ENCODE measurements at regions not wholly inside any gene's neighbourhood (a gene's known extent, or its start where the extent isn't known, plus 50 kb on each side); places are given as distances from the start of the nearest gene placed in this dataset.

- TF ChIP-seq CTCF (IDR thresholded peaks at IDR 0.05 in 4 of 5, conservative IDR thresholded peaks at IDR 0.05 in 1 of 5) (no peak), POLR2A (IDR thresholded peaks at IDR 0.05) (no peak)
Measured at GRCh38 chr9:107119735-107120134, 163.3 kb upstream of the RAD23B start.
